ENCODE measurements at regions not wholly inside any gene's neighbourhood (a gene's known extent, or its start where the extent isn't known, plus 50 kb on each side); places are given as distances from the start of the nearest gene placed in this dataset.

DNA sequence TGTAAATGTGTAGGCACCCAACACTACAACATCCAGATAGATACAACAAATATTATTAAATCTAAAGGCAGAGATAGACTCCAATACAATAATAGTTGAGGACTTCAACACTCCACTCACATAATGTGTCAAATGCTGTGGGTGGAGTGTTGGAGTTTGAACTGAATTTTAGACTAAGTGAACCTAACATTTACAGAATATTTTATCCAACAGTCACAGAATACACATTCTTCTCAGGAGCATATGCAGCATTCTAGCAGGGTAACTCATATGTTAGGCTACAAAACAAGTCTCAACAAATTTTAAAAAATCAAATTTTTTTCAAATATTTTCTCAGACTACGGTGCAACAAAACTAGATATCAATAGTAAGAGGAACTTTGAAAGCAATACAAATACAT is 648.7 kb upstream of the CDH18 start:
- TF ChIP-seq, protein P1, sequence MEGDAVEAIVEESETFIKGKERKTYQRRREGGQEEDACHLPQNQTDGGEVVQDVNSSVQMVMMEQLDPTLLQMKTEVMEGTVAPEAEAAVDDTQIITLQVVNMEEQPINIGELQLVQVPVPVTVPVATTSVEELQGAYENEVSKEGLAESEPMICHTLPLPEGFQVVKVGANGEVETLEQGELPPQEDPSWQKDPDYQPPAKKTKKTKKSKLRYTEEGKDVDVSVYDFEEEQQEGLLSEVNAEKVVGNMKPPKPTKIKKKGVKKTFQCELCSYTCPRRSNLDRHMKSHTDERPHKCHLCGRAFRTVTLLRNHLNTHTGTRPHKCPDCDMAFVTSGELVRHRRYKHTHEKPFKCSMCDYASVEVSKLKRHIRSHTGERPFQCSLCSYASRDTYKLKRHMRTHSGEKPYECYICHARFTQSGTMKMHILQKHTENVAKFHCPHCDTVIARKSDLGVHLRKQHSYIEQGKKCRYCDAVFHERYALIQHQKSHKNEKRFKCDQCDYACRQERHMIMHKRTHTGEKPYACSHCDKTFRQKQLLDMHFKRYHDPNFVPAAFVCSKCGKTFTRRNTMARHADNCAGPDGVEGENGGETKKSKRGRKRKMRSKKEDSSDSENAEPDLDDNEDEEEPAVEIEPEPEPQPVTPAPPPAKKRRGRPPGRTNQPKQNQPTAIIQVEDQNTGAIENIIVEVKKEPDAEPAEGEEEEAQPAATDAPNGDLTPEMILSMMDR (IDR thresholded peaks at IDR 0.05): no peak
- TF ChIP-seq POLR2A (IDR thresholded peaks at IDR 0.05) (no peak), EP300 (IDR thresholded peaks at IDR 0.05) (no peak), POLR2AphosphoS5 (IDR thresholded peaks at IDR 0.05) (no peak)
